ENCODE measurements at regions not wholly inside any gene's neighbourhood (a gene's known extent, or its start where the extent isn't known, plus 50 kb on each side); places are given as distances from the start of the nearest gene placed in this dataset.

GRCh38 chr2:215598376-215598975 lies 162.6 kb upstream of the FN1 start:
- no peaks in the 10 kb centered on the region for H3K4me1 ChIP-seq
- H3K9me3 ChIP-seq, result no peaks in the 10 kb centered on the region
- TF ChIP-seq CTCF (IDR thresholded peaks at IDR 0.05), result no peak
- no peaks in the 10 kb centered on the region for H3K36me3 ChIP-seq (ENCODE audit: insufficient read depth in 1 of 2, low read depth in 1 of 2)
- ATAC-seq, result no peak
- H3K27ac ChIP-seq, result no peak overlapping the region
- WGBS, 3 donors, result 53 to 62% (median 57%) methylated on average over 3 of the region's 3 CpGs
- no peaks in the 10 kb centered on the region for H3K27me3 ChIP-seq (ENCODE audit: insufficient read depth in 3 of 3, low read length in 2 of 3)
- DNase-seq, result no peak
- no peak overlapping the region for H3K4me3 ChIP-seq
- intact Hi-C loops (cut with DNase I), result no loop called here

GRCh38 chr2:215597577-215597976 lies 161.7 kb upstream of the FN1 start:
- ATAC-seq, result no peak
- Histone ChIP-seq H3K36me3 (ENCODE audit: insufficient read depth in 1 of 2, low read depth in 1 of 2) (no peaks in the 10 kb centered on the region), H3K27ac (no peak overlapping the region), H3K4me3 (no peak overlapping the region), H3K9me3 (no peaks in the 10 kb centered on the region), H3K27me3 (ENCODE audit: insufficient read depth in 3 of 3, low read length in 2 of 3) (no peaks in the 10 kb centered on the region), H3K4me1 (no peaks in the 10 kb centered on the region)
- intact Hi-C loops (cut with DNase I), result no loop called here
- TF ChIP-seq CTCF (IDR thresholded peaks at IDR 0.05), result no peak
- WGBS, 3 donors, result 95 to 98% (median 97%) methylated on average over 3 of the region's 3 CpGs
- DNase-seq, result no peak

- TF ChIP-seq CTCF (IDR thresholded peaks at IDR 0.05), result no peak
- no peak overlapping the region for H3K27ac ChIP-seq
- WGBS, 3 donors, result 47 to 56% (median 47%) methylated on average over 2 of the region's 2 CpGs
- DNase-seq (no peak), ATAC-seq (no peak)
- H3K4me3 ChIP-seq, result no peak overlapping the region
- no peaks in the 10 kb centered on the region for H3K27me3 ChIP-seq (ENCODE audit: insufficient read depth in 3 of 3, low read length in 2 of 3)
- H3K36me3 ChIP-seq (ENCODE audit: insufficient read depth in 1 of 2, low read depth in 1 of 2), result no peaks in the 10 kb centered on the region
- intact Hi-C loops (cut with DNase I), result no loop called here
- H3K4me1 ChIP-seq, result no peaks in the 10 kb centered on the region
- H3K9me3 ChIP-seq, result no peaks in the 10 kb centered on the region
Observed at GRCh38 chr2:215594766-215595165, 158.9 kb upstream of the FN1 start.

- WGBS, 3 donors, result 83 to 86% (median 85%) methylated on average over 6 of the region's 6 CpGs
- Histone ChIP-seq H3K4me3 (no peak overlapping the region), H3K27ac (no peak overlapping the region), H3K9me3 (no peaks in the 10 kb centered on the region), H3K27me3 (ENCODE audit: insufficient read depth in 3 of 3, low read length in 2 of 3) (no peaks in the 10 kb centered on the region), H3K4me1 (no peaks in the 10 kb centered on the region), H3K36me3 (ENCODE audit: insufficient read depth in 1 of 2, low read depth in 1 of 2) (no peaks in the 10 kb centered on the region)
- DNase-seq (no peak), ATAC-seq (no peak)
- intact Hi-C loops (cut with DNase I), result no loop called here
- TF ChIP-seq CTCF (IDR thresholded peaks at IDR 0.05), result no peak
Observed at GRCh38 chr2:215590010-215590745, 154.3 kb upstream of the FN1 start.

Data from psoas muscle (tissue), 7 donors.